SK-N-SH treated with all-trans-retinoic acid at 6 μM for 48 hours (cell line): ENCODE measurements at regions not wholly inside any gene's neighbourhood (a gene's known extent, or its start where the extent isn't known, plus 50 kb on each side); places are given as distances from the start of the nearest gene placed in this dataset.

Experiments
- ARNTL ChIP-seq: fragments of 450-650 bp; formaldehyde crosslinking; IDR thresholded peaks from 2 replicates; pipeline ENCODE4 v1.5.0; 2020; ENCODE audit warnings: low read depth, mild to moderate bottlenecking, moderate library complexity, borderline replicate concordance
- ISL1 ChIP-seq: fragments of 250-450 bp; sonication (Bioruptor Pico); IDR thresholded peaks from 2 replicates; pipeline ENCODE4 v2.1.2; 2022; ENCODE audit warnings: mild to moderate bottlenecking, moderate library complexity
- PATZ1 ChIP-seq: fragments of 250-450 bp; sonication (Bioruptor Pico); IDR thresholded peaks from 2 replicates; pipeline ENCODE4 v1.8.0; 2020; ENCODE audit warnings: mild to moderate bottlenecking, moderate library complexity, borderline replicate concordance
- PPARA ChIP-seq: fragments of 250-450 bp; sonication (Bioruptor Pico); IDR thresholded peaks from 2 replicates; pipeline ENCODE4 v1.5.0; 2020; ENCODE audit warnings: mild to moderate bottlenecking, borderline replicate concordance
- RARB ChIP-seq: fragments of 250-450 bp; sonication (Bioruptor Pico); IDR thresholded peaks from 2 replicates; pipeline ENCODE4 v1.8.0; 2021; ENCODE audit warnings: mild to moderate bottlenecking, moderate library complexity
- SNAI2 ChIP-seq: fragments of 250-450 bp; sonication (Bioruptor Pico); IDR thresholded peaks from 2 replicates; pipeline ENCODE4 v1.5.0; 2020; ENCODE audit warnings: mild to moderate bottlenecking, moderate library complexity
- ZC3H10 ChIP-seq: fragments of 250-450 bp; sonication (Bioruptor Pico); IDR thresholded peaks from 2 replicates; pipeline ENCODE4 v1.5.1; 2021; ENCODE audit warnings: mild to moderate bottlenecking, moderate library complexity
- ZFP3 ChIP-seq: fragments of 250-450 bp; sonication (Bioruptor Pico); IDR thresholded peaks from 2 replicates; pipeline ENCODE4 v1.5.0; 2020; ENCODE audit warnings: mild to moderate bottlenecking, moderate library complexity
- ZNF70 ChIP-seq: fragments of 450-650 bp; formaldehyde crosslinking; IDR thresholded peaks from 2 replicates; pipeline ENCODE4 v1.5.0; 2020; ENCODE audit warnings: mild to moderate bottlenecking, moderate library complexity
- ZNF8 ChIP-seq: fragments of 450-650 bp; formaldehyde crosslinking; IDR thresholded peaks from 2 replicates; pipeline ENCODE4 v1.5.0; 2020; ENCODE audit warnings: mild to moderate bottlenecking, moderate library complexity
- TF ChIP-seq, protein P1 (sequence below): fragments of 250-450 bp; sonication (Bioruptor Pico); IDR thresholded peaks from 2 replicates; pipeline ENCODE4 v1.5.1; 2020; ENCODE audit warnings: low read depth, mild to moderate bottlenecking, moderate library complexity
- TF ChIP-seq, protein P2 (sequence below): fragments of 250-450 bp; sonication (Bioruptor Pico); IDR thresholded peaks from 2 replicates; pipeline ENCODE4 v1.5.1; 2021; ENCODE audit warnings: mild to moderate bottlenecking, moderate library complexity
- TF ChIP-seq, protein P3 (sequence below): fragments of 250-450 bp; sonication (Bioruptor Pico); IDR thresholded peaks from 2 replicates; pipeline ENCODE4 v1.5.0; 2020; ENCODE audit warnings: mild to moderate bottlenecking, moderate library complexity

DNA sequence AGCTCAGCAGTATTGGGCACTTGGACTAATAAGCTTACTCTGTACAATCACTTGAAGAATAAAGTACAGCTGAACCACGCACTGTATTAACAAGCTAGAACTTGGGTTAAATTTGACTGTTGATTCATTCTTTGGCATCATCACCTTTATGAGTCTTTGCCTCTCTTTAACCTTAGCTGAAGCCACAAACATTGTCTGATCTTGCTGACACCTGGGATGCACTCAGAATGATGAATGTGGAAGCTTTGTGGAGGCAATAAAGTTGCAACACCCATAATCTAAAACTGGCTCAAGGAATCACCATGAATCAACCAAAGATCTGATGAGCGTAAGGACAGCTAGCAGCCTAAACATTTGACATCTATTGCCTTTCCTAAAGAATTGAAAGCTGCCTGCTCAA is 590.6 kb upstream of the SOX9 start:
- TF ChIP-seq RARB (no peak), ISL1 (CRISPR knock-in tag) (no peak), PATZ1 (no peak), ZNF70 (CRISPR knock-in tag) (no peak), PPARA (CRISPR knock-in tag) (no peak), ARNTL (no peak), ZFP3 (CRISPR knock-in tag) (no peak), ZNF8 (CRISPR knock-in tag) (no peak), ZC3H10 (no peak), SNAI2 (CRISPR knock-in tag) (no peak)
- TF ChIP-seq, protein P1, sequence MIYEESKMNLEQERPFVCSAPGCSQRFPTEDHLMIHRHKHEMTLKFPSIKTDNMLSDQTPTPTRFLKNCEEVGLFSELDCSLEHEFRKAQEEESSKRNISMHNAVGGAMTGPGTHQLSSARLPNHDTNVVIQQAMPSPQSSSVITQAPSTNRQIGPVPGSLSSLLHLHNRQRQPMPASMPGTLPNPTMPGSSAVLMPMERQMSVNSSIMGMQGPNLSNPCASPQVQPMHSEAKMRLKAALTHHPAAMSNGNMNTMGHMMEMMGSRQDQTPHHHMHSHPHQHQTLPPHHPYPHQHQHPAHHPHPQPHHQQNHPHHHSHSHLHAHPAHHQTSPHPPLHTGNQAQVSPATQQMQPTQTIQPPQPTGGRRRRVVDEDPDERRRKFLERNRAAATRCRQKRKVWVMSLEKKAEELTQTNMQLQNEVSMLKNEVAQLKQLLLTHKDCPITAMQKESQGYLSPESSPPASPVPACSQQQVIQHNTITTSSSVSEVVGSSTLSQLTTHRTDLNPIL (CRISPR knock-in tag): no peak
- TF ChIP-seq, protein P2, sequence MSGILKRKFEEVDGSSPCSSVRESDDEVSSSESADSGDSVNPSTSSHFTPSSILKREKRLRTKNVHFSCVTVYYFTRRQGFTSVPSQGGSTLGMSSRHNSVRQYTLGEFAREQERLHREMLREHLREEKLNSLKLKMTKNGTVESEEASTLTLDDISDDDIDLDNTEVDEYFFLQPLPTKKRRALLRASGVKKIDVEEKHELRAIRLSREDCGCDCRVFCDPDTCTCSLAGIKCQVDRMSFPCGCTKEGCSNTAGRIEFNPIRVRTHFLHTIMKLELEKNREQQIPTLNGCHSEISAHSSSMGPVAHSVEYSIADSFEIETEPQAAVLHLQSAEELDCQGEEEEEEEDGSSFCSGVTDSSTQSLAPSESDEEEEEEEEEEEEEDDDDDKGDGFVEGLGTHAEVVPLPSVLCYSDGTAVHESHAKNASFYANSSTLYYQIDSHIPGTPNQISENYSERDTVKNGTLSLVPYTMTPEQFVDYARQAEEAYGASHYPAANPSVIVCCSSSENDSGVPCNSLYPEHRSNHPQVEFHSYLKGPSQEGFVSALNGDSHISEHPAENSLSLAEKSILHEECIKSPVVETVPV (CRISPR knock-in tag): no peak
- TF ChIP-seq, protein P3, sequence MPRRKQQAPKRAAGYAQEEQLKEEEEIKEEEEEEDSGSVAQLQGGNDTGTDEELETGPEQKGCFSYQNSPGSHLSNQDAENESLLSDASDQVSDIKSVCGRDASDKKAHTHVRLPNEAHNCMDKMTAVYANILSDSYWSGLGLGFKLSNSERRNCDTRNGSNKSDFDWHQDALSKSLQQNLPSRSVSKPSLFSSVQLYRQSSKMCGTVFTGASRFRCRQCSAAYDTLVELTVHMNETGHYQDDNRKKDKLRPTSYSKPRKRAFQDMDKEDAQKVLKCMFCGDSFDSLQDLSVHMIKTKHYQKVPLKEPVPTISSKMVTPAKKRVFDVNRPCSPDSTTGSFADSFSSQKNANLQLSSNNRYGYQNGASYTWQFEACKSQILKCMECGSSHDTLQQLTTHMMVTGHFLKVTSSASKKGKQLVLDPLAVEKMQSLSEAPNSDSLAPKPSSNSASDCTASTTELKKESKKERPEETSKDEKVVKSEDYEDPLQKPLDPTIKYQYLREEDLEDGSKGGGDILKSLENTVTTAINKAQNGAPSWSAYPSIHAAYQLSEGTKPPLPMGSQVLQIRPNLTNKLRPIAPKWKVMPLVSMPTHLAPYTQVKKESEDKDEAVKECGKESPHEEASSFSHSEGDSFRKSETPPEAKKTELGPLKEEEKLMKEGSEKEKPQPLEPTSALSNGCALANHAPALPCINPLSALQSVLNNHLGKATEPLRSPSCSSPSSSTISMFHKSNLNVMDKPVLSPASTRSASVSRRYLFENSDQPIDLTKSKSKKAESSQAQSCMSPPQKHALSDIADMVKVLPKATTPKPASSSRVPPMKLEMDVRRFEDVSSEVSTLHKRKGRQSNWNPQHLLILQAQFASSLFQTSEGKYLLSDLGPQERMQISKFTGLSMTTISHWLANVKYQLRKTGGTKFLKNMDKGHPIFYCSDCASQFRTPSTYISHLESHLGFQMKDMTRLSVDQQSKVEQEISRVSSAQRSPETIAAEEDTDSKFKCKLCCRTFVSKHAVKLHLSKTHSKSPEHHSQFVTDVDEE (CRISPR knock-in tag): no peak
